ENCODE measurements at regions not wholly inside any gene's neighbourhood (a gene's known extent, or its start where the extent isn't known, plus 50 kb on each side); places are given as distances from the start of the nearest gene placed in this dataset.

GRCh38 chr9:68648164-68648563, 56.9 kb upstream of the PIP5K1B start:
- DNase-seq (ENCODE audit: low spot score) = no peak

DNA sequence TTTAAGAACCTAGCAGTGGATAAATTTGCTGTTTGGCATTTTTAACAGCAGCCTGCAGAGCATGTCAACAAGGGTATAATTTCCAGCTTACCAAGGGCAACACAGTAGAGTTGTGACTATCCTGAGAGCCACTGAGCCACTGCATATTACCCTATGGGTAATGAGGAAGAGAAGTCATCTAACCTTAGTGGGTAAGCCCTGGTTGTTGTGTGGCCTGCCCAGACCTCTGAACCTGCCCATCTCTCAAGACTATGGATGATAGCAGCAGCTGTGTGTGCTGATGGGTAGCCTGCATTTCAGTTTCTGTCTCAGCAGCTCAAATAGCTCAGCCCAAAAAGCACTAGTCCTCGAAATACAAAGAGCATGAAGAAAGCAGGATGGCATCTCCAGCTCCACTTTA, 56.1 kb upstream of the PIP5K1B start:
- no peak for DNase-seq (ENCODE audit: low spot score)

DNA sequence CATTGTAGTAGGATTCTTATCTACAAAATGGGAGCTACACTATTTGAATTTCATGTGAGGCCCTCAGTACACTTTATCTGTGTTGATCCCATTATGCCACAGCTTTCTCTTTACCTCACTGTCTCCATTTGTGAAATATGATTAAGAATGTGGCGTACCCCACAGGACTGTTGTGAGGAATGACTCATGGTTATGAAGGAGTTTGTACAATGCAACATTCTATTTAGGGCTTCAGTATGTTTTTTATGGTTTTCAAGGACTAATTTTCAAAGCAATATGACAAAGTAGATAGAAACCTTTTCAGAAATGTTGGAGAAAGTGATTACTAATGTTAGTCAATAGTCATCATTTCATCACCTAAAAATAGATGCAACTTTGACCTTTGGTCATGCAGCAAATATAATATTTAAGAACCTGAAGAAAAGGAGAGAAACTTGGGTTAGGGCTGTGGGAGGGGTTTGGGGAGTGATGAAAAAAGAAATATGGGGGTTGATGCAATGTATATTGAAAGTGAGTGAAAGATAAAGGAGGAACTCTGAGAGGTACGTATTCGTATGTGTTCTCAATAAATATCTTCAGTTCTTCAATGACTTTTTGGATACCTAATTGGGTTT, 53.7 kb upstream of the PIP5K1B start:
- no peak for DNase-seq (ENCODE audit: low spot score)

DNA sequence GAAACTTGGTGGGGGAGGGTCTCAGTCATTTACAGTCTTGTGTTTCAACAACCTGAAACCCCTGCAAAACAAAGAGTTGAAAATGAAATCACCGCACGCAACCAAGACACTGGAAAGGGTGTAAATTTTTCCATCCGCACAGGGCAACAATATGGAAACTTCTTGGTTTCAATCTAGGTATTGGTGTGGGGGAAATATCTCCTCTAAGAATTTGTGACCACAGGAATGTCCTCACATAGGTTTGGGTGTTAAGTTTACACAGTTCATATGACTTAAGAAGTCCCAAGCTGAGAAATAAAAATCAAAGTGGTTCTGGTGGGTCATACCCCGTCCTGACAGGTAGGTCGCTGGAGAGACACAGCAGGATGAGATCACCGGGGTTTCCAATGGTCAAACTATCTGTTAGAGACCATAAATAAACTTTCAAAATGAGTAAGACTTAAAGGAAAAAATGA, 51.9 kb upstream of the PIP5K1B start:
- no peak for DNase-seq (ENCODE audit: low spot score)

GRCh38 chr9:68654075-68654474, 51.0 kb upstream of the PIP5K1B start:
- DNase-seq (ENCODE audit: low spot score) = no peak

All from hematopoietic multipotent progenitor cell treated with erythropoietin and hydrocortisone succinate and interleukin-3 and kit ligand, for 15 days (in vitro differentiated cells).